ENCODE measurements at regions not wholly inside any gene's neighbourhood (a gene's known extent, or its start where the extent isn't known, plus 50 kb on each side); places are given as distances from the start of the nearest gene placed in this dataset.
"Not testable (repeated sequence)": the region's sequence is repeated elsewhere in the genome, so short reads cannot be mapped to it uniquely, and the experiment has no call there.

GRCh38 chr7:81473236-81473635 is 296.6 kb downstream of the HGF start:
- DNase-seq: no peak

DNA sequence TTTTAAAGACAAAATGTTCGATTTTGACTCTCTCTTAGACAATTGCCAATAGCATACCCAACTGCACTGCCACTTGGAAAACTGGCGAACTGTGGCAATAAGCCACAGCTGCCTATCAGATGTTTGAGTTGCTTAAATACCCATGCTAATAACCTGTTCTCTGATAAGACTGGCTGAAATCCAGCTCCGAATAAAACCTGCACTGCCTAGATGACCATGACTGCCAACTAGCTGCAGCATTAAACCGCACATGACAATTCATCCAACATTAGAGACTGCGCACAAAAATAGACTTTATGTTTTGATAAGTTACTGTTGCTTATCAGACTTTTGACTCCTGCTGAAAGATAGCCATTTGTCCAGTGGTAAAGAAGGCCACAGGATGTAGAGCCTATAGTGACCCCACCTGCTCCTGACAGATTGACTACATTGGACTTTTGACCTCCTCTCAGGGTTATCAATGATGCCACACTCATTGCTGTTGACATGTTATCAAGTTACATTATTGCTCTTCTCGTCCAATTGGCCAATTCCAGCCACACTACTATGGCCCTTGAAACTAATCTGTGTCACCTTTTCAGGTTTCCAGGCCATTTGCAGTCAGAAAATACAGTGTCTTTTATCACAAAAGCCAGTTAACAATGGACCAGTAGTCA is 299.0 kb downstream of the HGF start:
- DNase-seq: no peak

DNA sequence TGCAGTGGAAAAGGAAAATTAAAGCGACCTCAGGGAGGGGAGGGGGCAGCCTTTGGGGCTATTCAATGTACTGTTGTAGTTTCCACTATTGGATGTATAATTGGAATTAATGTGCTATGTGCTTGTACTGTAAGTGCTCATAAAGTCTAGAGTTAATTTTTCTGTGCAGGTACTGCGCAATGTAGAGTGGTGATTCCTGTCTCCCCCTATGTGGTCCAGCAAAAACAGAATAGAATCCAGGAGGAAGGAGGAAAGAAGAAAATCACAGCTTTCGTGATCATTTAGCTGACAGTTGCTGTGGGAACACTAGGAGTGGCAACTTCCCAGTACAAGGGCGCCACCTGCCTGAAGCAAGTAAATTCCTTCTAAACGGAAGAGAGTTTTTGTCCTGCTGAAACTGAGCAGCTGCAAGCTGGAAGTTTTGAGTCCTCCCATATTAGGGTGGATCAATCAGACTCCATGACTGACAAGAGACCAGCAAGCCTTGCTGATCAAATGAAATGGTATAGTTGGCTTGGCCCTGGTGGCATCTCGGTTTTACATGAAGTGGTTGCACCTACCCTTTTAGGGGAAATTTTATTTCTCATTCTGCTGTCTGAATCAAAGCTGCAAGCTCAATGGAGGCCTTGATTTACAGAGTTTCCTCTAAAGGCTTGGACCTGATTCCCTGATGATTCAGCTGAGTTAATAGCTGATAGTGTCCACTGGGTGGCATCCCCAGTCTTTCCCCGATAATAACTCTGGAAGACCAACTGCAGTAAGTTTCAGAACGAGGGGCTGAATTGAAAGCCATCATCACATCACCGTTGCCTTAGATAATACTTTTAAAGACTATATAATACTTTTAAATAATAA is 299.8 kb downstream of the HGF start:
- peak in 1 of 2 donors; percentile 5 for DNase-seq

DNA sequence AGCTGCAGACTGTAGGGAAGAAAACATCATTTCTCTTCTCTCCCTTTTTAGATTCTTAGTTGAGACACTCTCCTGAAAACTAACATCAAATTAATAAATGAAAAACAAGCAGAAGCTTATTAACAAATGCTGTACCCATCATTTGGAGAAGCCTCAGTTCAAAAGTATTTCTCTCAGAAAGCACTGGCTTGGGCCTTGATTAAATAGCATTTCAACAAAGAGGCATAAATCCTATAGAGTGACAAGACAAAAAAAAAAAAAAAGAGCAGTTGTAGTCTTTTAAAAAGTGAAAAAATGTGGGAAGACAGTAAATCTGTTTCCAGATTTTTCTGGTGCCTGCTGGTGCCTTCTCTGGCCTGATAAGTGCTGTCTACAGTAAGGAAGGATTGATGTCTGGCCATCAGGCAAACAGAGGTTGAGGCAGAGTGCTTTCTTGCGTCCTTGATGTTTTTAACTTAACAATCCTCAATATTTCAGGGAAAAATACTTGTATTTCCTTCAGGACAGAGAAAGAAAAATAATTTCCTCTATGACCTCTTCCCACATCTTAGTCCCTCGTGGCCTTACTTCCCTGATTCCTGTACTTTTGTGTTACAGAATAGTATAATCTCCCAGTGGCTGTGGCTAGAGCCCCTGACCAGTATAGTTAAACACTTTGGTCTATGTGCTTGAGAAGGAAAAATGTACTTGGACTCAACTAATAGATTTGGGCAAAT is 300.5 kb downstream of the HGF start:
- DNase-seq: no peak

DNA sequence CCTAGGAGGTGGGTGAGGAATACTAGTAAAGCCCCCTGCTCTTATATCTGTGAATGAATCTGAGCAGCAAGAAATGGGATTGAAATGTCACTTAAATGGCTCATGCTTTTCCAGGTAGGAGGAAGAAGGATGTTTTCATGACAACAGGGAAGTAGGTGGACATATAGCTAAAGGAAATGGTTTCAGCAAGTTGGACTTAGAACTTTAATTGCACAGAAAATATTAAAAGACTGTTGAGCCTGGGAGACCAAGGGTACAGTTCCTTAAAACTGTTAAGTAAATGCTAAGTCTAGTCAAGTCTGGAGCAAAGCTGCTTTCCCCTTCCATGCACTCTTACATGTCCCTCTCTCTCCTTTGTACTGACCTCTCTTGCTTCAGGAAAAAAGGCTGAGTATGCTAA is 301.3 kb downstream of the HGF start:
- DNase-seq: no peak

- DNase-seq: no peak
Observed at GRCh38 chr7:81467964-81468363, 301.9 kb downstream of the HGF start.

DNA sequence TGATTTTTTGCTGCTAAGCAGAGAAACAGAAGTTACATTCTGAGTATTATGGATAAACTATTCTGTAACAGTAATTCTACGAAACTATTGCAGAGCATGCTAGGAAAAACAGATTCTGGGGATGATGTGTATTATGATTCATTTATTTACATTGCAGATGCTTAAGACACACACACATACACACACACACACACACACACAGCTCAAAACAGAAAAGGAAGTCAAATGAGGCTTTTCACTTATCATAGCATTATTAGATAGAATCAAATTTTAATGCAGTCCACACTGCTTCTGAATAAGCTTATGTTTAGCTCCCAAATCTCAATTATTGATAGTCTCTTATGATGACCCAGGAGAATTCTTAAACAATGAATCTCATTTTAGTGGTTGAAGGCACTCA is 307.2 kb downstream of the HGF start:
- no peak for DNase-seq

DNA sequence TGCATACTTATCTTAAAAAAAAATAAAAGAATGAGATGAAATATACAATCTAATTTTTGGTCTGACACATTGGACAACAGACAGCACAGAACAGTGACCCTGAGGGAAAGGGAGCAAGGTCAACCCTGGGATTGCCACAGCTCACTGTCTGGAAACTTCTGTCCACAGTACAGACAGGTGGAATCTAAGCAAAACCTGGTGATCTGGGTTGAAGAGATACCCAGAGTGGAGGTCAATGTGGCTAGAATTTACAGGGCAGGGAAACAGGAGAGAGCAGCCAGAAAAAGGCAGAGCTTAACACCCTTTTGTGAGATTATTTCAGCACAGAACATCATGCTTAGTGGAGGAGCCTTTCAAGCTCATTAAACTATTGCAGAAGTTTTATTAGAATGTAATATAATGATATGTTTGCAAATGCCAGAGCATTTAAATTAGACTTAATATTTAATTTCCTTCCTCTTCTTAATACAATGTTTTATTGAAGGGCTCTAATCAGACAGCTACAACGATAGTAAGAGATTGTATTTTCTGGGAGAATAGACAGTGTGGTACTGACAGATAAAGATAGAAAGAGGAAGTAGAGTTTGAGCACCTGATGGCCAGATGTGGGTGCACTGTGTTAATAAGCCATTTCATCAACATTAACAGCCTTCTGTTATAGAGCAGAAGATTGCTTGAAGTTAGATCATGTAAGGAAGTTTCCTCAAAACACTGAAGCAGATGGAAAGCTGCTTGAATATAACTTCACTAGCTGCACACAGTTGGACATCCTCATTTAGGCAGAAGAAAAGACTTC is 309.4 kb downstream of the HGF start:
- no peak for DNase-seq

DNA sequence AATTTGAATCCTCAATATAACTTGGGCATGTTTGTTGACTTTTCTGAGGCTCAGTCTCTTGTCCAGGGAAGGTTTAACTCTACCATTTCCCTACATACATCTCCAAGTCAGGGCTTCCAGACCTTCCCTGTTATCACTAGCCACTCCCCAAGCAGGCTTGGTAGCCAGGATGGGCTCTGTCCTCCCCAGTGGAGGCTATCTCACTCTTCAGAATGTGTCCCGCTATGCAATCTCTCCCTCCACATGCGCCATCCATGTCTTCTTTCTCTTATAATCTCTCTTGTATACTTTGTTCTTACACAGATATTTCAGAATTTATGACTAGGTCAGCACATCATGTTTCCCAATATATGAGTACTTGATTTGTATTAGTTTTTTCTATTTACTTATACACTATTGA is 310.4 kb downstream of the HGF start:
- DNase-seq: no peak

GRCh38 chr7:81457852-81458522 is 311.9 kb downstream of the HGF start:
- no peak for DNase-seq

DNA sequence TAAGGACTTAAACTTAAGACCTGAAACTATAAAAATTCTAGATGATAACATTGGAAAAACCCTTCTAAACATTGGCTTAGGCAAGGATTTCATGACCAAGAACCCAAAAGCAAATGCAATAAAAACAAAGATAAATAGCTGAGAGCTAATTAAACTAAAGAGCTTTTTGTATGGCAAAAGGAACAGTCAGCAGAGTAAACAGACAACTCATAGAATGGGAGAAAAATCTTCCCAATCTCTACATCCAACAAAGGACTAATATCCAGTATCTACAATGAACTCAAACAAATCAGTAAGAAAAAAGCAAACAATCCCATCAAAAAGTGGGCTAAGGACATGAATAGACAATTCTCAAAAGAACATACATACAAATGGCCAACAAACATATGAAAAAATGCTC is 316.1 kb downstream of the HGF start:
- not testable (repeated sequence) for DNase-seq

- DNase-seq: no peak
Observed at GRCh38 chr7:81449105-81449504, 320.7 kb downstream of the HGF start.

DNA sequence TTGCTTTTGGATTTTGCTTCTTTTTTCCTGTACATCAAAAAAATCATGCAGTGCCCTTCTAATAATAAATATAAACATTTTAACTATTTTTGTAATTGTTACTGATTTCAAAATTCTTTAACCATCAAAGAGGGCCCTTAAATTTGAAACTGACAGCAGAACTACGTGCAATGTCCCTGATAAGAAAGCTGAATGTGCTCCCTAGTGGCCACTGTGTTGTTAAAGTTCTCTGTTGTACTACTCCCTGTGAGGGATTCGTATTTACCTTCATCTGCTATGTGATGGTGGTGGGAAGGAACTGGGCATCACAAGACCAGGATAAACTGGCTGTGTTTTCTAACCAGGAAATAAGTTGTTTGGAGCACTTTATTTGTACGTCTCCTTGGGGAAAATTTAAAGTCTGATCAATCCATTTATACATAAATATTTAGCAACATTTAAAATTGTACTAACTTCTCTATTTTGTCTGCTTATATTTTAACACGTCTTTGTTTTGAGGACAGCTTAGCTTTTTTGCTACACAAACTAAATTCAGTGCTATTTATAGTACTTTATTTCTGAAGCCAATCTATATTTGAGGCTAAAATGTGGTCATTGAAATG is 322.4 kb downstream of the HGF start:
- no peak for DNase-seq

GRCh38 chr7:81446212-81446611 is 323.6 kb downstream of the HGF start:
- no peak for DNase-seq

DNA sequence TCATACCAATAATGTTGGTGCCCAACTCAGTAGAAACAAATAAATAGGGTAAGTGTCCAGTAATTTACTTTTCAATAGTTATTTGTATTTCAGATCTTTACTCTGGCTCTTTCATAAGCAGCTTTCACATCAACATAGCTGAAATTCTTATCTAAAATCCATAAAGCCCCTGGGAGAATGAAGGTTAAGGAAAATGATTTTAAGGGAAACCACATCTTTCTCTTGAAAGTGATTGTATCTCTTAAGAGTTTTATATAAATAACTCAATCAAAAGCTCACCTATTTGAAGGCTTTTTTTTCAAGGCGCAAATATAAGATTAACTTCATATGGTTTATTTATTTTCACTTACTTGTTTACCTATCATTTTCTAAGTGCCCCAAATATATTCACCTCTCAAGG is 324.4 kb downstream of the HGF start:
- no peak for DNase-seq

GRCh38 chr7:81441750-81442149 is 328.1 kb downstream of the HGF start:
- no peak for DNase-seq

GRCh38 chr7:81439591-81439990 is 330.3 kb downstream of the HGF start:
- no peak for DNase-seq

GRCh38 chr7:81437160-81437559 is 332.7 kb downstream of the HGF start:
- not testable (repeated sequence) for DNase-seq

DNA sequence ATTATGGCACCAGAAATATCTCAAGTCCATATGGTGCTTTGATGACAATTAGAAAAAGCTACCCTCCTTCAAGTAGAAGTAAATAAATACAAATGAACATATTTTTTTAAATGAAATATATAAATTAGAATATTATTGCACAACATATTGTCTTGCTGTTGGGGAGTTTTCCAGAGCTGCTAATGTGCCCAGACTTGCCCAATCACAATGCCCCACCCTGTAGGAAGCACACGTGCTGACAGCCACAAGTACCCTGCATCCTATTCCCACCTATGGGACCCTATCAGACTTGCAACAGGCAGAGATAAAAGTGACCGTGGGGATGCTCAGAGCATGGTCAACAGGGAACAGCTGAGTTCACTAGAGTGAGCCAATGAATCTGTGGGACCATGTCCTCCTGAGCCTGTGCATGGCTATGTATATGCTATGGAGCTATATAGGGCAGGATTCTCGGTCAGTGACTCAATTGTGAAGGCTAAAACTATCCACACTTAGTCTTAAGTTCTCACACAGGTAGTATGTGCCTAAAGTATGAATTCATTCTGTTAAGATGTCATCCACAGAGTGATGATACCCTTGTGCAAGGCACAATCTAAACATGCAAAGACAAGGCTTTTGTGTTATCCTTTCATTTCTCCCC is 336.0 kb downstream of the HGF start:
- DNase-seq: no peak

GRCh38 chr7:81433206-81433605 is 336.6 kb downstream of the HGF start:
- no peak for DNase-seq

DNA sequence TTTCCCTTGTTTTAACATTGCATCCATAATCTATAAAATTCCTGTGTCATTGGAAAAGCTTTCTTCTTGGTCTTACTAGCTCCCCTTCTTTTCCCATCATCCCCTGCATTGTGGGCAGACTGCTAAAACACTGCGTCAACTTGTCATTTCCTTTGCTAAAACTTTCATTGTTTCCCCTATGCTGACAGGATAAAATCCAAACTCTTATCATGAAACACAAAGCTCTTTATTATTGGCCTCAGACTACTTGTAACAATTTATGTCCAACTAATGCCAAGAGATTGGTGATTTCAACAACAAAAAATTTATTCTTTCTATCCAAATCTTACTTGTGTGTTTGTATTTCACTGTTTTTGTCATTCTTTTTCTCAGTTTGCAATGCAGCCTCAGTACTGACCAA is 339.1 kb downstream of the HGF start:
- DNase-seq: no peak

GRCh38 chr7:81430150-81430549 is 339.7 kb downstream of the HGF start:
- no peak for DNase-seq
